Activated T-cell treated with anti-CD3 and anti-CD28 coated beads, Interleukin-2, amount 50 U/mL, for 4 hours (primary cell): ENCODE measurements at regions not wholly inside any gene's neighbourhood (a gene's known extent, or its start where the extent isn't known, plus 50 kb on each side); places are given as distances from the start of the nearest gene placed in this dataset.
"Not testable (repeated sequence)": the region's sequence is repeated elsewhere in the genome, so short reads cannot be mapped to it uniquely, and the experiment has no call there.

Source experiments
- ATAC-seq, 2 donors: fragments of 200-7000 bp; cut with Tn5 transposase; one replicate each; pipeline ENCODE4 v1.10.0; 2021
- DNase-seq: peaks from one replicate; pipeline ENCODE4 v3.0.0-alpha.2; 2020
- H3K27me3 Mint-ChIP-seq: one replicate; pipeline ENCODE4 v1.8.0; 2021; ENCODE audit warnings: low read depth, mixed read lengths
- H3K36me3 Mint-ChIP-seq: one replicate; pipeline ENCODE4 v1.8.0; 2022; ENCODE audit warnings: mixed read lengths; ENCODE audit not compliant: insufficient read depth
- H3K4me1 Mint-ChIP-seq: one replicate; pipeline ENCODE4 v1.8.0; 2021; ENCODE audit warnings: low read depth, mixed read lengths
- H3K4me3 Mint-ChIP-seq: one replicate; pipeline ENCODE4 v1.8.0; 2021; ENCODE audit warnings: mild to moderate bottlenecking, moderate library complexity, mixed read lengths
- H3K9me3 Mint-ChIP-seq: one replicate; pipeline ENCODE4 v1.8.0; 2021; ENCODE audit warnings: mixed read lengths

DNA sequence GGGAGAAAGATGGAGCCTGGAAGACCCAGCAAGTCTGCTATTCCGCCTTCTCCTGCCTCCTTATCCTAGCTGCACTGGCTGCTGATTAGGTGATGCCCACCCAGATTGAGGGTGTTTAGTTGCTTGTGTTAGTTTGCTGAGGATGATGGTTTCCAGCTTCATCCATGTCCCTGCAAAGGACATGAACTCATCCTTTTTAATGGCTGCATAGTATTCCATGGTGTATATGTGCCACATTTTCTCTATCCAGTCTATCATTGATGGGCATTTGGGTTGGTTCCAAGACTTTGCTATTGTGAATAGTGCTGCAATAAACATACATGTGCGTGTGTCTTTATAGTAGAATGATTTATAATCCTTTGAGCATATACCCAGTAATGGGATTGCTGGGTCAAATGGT, 131.7 kb downstream of the KCNA5 start:
- not testable (repeated sequence) for H3K4me3 Mint-ChIP-seq, H3K27me3 Mint-ChIP-seq, H3K9me3 Mint-ChIP-seq, H3K36me3 Mint-ChIP-seq, H3K4me1 Mint-ChIP-seq, DNase-seq, ATAC-seq

DNA sequence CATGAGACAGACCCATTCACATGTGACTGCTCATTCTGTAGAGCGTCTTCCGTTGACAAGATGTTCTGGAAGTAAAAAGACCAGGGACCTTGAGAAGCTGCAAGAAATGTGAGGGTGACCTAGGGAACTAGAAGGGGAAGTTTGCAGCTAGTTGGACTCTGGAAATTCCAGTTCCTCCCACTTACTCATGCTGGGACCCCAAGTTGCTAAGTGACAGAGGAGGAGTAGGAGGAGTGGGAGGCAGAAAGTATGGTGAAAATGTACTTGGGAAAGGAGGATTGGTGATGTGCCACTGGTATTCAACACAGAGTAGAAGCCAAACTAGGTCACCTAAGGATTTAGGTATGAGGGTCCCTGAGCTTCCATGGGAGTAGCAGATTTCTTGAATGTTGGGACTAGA, 132.4 kb downstream of the KCNA5 start:
- DNase-seq (no peak), ATAC-seq (no peak)
- no peaks in the 10 kb centered on the region for H3K4me1 Mint-ChIP-seq
- peaks cover 3% of the 10 kb centered on the region for H3K27me3 Mint-ChIP-seq
- no peak overlapping the region for H3K4me3 Mint-ChIP-seq
- H3K9me3 Mint-ChIP-seq, result peaks cover 6% of the 10 kb centered on the region
- no peaks in the 10 kb centered on the region for H3K36me3 Mint-ChIP-seq

DNA sequence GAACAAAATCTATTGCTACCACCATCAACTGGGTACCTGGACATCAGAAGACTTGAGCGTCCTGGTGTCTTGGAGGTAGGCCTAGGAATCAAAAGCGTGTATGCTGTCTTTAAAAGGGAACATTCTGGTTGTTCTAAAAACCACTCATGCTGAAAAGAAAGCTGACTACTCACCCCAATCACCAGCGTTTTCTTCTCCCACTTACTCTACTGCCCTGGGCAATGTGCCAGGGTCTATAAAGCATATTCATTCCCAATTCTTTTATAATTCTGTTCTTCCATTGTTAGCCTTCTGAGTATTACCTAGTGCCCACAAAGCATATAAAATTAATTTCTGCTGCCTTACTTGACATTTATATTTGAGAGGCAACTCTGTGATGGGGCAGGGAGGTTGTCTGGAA, 133.4 kb downstream of the KCNA5 start:
- Mint-ChIP-seq H3K4me3 (no peak overlapping the region), H3K36me3 (no peaks in the 10 kb centered on the region)

DNA sequence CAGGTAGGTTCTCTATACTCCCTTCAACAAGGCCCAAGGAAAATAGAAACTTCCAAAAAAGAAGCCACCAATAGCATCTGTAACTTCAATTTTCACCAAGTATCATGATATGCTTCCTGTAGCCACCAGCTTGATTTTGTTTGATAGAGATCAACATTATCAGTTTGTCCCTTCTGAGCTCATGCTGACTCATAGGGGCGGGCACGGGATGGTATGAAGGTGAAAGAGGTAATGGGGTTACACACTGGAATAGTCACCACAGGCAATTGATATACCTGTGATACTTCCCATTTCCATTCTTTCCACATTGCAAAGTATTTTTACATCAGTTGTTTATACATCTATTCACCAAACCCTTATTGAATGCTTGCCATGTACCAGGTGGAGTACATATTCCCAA, 134.1 kb downstream of the KCNA5 start:
- Mint-ChIP-seq H3K9me3 (peaks cover 6% of the 10 kb centered on the region), H3K36me3 (no peaks in the 10 kb centered on the region), H3K4me1 (no peaks in the 10 kb centered on the region), H3K4me3 (no peak overlapping the region), H3K27me3 (peaks cover 6% of the 10 kb centered on the region)
- DNase-seq (no peak), ATAC-seq (no peak)

More for the DNA sequence above, 133.4 kb downstream of the KCNA5 start:
- Mint-ChIP-seq H3K4me1 (no peaks in the 10 kb centered on the region), H3K9me3 (peaks cover 6% of the 10 kb centered on the region), H3K27me3 (peaks cover 3% of the 10 kb centered on the region)
- DNase-seq (no peak), ATAC-seq (no peak)

DNA sequence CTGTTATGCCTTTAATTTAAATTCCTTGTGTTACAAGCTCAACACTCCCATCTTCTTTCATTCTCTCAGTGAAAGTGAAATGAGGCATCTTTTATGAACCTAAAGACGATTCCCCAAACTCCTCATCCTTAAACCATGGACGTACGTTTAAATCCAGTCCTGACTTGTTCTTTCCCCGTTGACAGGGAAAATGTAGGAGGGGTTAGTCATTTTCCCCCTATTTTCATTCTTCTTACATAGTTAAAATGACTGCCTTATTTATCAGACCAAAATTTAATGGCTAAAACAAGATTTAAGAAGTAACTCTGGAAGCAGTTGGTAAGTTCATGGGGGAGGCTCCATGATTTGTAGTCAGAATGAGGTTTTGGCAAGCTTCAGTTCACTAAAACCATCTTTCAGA, 134.9 kb downstream of the KCNA5 start:
- peaks cover 6% of the 10 kb centered on the region for H3K9me3 Mint-ChIP-seq
- no peaks in the 10 kb centered on the region for H3K4me1 Mint-ChIP-seq
- H3K36me3 Mint-ChIP-seq, result no peaks in the 10 kb centered on the region
- no peak overlapping the region for H3K4me3 Mint-ChIP-seq
- DNase-seq (no peak), ATAC-seq (no peak)
- peaks cover 6% of the 10 kb centered on the region for H3K27me3 Mint-ChIP-seq

DNA sequence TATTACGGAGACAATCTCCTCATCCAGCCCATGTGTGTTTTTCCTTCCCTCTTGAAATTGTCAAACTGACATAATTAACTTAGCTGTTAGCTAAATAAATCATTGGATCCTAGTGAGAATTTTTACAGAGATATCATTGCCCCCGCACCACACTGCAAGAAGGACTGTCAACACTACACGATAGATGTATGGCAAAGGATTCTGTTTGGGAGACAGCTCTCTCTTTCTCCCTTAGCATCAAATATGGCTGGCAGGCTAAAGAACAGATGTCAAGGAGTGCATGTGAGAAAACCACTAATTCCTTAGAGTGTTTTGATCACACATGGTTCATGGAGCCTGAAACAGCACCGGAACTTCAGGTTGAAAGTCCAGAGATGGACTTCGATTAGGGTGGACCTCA, 136.8 kb downstream of the KCNA5 start:
- no peak for DNase-seq
- peaks cover 3% of the 10 kb centered on the region for H3K9me3 Mint-ChIP-seq
- H3K4me3 Mint-ChIP-seq, result no peak overlapping the region
- H3K36me3 Mint-ChIP-seq, result no peaks in the 10 kb centered on the region
- no peak for ATAC-seq
- H3K27me3 Mint-ChIP-seq, result peaks cover 6% of the 10 kb centered on the region
- H3K4me1 Mint-ChIP-seq, result no peaks in the 10 kb centered on the region

DNA sequence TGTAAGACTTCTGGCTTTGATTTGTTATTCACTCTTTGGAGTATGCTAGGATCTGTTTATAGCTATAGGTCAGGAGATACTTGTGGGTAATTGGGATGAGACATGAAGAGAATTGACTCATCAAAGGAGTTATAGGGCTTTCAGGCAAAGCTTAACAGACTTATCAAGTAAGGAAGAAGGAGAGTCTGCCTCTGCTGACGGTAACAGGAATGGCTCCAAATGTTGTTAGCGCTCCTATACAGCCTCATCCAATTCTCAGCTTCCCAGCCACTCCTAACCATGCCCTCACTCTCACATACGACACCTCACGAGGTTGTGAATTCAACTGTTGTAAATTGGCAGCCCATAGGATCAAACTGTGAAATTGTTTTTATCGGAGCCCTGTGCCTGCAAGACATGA, 140.5 kb downstream of the KCNA5 start:
- Mint-ChIP-seq H3K4me1 (no peaks in the 10 kb centered on the region), H3K36me3 (no peaks in the 10 kb centered on the region), H3K27me3 (peaks cover 7% of the 10 kb centered on the region), H3K4me3 (no peak overlapping the region), H3K9me3 (no peaks in the 10 kb centered on the region)
- ATAC-seq (no peak), DNase-seq (no peak)

DNA sequence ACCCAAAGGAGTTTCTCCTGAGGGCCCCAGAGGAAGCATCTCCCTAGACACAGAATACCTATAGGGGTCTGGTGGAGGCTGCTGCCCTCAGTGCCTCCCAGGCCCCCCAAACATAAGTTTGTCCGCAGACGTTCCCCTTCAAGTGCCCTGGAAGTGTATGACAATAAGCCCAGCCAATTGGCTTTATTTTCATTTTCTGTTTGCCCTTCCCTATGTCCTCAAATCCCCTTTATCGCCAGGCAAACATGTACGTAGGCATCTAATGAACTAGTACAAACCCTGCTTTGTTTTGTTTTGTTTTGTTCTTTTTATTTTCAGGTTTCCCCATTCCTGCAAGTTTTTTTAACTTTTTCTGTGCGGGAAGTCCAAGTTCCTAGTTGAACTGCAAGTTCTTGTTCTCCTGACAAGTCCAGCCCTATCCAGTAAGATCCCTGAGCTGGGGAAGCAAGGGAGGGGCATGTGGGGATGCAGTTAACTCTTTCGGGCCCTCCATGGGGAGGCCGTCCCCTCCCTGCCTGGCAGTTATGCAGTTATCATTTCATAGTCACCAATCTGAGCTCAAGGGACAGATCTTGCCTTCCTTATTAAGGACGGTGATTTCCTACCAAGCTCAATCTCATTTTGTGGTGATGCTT, 141.9 kb downstream of the KCNA5 start:
- H3K27me3 Mint-ChIP-seq, result peaks cover 4% of the 10 kb centered on the region
- no peak overlapping the region for H3K4me3 Mint-ChIP-seq

DNA sequence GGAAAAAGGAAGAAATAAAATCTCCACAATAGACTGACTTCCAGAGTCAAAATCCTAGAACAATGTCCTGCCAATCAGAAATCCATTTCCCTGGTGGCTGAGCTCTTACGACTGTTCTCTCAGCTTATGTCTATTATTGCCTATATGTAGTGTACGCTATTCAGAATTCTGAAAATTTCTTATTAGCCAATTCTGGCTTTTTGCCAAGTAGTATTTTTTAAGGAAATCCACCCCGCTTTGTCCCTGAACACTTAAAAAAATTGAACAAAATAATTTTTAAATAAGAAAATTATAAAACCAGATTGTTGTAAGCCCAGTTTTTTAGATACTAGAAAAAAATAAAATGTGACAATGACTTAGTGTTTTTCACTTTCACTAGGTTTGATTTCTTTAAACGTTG, 143.0 kb downstream of the KCNA5 start:
- no peaks in the 10 kb centered on the region for H3K4me1 Mint-ChIP-seq
- peaks cover 4% of the 10 kb centered on the region for H3K27me3 Mint-ChIP-seq
- DNase-seq, result no peak
- ATAC-seq, result no peak
- no peak overlapping the region for H3K4me3 Mint-ChIP-seq
- H3K9me3 Mint-ChIP-seq, result no peaks in the 10 kb centered on the region
- no peaks in the 10 kb centered on the region for H3K36me3 Mint-ChIP-seq

More for the DNA sequence above, 141.9 kb downstream of the KCNA5 start:
- no peaks in the 10 kb centered on the region for H3K36me3 Mint-ChIP-seq
- DNase-seq, result no peak
- no peak for ATAC-seq
- no peaks in the 10 kb centered on the region for H3K9me3 Mint-ChIP-seq
- H3K4me1 Mint-ChIP-seq, result no peaks in the 10 kb centered on the region

DNA sequence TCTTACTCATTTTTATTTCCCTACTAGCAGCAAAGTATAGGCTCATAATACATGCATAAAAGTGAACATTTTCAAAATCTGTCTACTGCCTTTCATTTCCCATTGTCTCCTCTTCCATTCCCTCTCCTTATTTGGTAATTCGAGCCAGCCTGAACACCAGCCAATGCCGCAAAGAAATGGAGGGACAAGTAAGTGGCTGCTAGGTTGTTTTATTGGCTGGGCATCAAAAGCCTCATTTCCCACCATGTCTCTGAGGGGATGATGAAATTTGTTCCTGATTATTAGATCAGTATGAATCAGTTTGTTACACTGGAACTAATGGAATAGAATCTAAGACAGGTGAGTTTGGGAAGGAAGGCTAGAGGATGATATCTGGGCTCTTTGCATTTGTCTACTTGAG, 143.5 kb downstream of the KCNA5 start:
- H3K9me3 Mint-ChIP-seq, result no peaks in the 10 kb centered on the region
- no peak overlapping the region for H3K4me3 Mint-ChIP-seq
- H3K4me1 Mint-ChIP-seq, result no peaks in the 10 kb centered on the region
- no peak for ATAC-seq
- no peaks in the 10 kb centered on the region for H3K36me3 Mint-ChIP-seq
- no peak for DNase-seq
- peaks cover 4% of the 10 kb centered on the region for H3K27me3 Mint-ChIP-seq

DNA sequence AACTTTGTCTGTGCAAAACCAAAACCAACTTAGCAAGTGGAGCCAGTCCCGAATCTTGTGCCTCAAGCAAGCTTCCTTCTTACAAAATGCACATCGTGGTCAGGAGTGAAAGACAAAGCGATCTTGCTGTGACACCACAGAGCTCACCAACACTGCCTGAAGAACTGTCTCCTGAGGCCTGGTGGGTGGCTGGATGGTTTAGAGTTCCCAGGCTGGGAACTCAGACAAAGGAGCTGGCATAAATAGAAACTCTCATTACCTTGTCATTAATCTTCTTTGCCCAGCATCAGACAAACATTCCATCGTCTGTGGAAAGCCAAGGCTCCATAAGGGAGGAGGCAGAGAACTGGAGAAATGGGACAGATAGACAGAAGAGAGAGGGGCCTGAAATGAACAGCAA, 144.8 kb downstream of the KCNA5 start:
- DNase-seq (no peak), ATAC-seq (no peak)
- H3K9me3 Mint-ChIP-seq, result no peaks in the 10 kb centered on the region
- H3K4me3 Mint-ChIP-seq, result no peak overlapping the region
- no peaks in the 10 kb centered on the region for H3K36me3 Mint-ChIP-seq
- peaks cover 2% of the 10 kb centered on the region for H3K27me3 Mint-ChIP-seq
- no peaks in the 10 kb centered on the region for H3K4me1 Mint-ChIP-seq

DNA sequence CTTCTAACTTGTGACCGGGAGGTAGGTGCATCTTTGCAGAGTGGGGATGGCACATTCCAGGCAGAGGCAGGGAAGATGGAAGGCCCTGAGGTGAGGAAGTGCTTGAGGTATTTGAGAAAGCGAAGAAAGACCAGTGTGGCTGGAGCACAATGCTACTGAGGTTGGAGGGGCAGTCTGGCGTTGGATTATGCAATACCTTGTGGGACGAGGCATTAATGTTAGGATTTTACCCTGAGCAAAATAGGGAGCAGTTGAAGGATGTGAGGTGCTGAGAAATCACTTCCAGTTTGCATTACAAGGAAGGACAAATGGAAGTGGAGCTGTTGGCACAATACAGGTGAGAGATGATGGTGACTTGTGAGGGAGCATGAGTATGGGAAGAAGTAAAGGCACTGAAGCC, 145.5 kb downstream of the KCNA5 start:
- no peak for ATAC-seq

DNA sequence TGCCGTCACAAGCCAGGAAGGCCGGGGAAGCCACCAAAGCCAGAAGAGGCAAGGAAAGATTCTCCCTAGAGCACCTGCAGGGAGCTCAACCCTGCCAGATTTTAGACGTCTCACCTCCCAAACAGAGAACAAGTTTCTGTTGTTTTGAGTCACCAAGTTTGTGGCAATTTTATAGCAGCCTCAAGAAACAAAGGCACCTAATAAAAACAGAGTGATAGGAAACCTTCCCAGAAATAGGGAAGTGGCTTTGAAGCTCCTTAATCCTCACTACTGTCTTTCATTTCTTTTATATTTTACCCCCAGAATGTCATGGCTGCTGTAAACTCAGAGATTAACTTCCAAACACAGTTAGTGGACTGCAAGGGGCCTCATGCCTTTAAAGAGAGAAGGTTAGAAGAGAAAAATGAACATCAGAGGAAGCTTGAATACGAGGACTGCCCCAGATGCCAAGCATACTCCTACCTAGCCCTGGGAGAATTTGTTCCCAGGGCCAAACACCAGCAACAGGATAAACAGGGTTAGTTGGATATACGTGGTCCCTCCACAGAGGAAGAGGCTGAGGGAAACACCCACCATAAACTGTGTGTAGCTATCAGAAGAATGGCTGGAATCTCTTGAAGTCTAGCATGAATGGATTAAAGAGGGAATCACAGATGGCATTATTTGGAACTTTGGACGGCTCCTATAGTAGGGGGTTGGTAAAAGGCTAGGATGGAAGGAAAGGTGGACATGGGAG, 148.3 kb downstream of the KCNA5 start:
- Mint-ChIP-seq H3K4me3 (no peak overlapping the region), H3K36me3 (no peaks in the 10 kb centered on the region), H3K4me1 (no peaks in the 10 kb centered on the region), H3K27me3 (peaks cover 2% of the 10 kb centered on the region), H3K9me3 (no peaks in the 10 kb centered on the region)
- ATAC-seq, result no peak
- DNase-seq, result no peak

More for the DNA sequence above, 145.5 kb downstream of the KCNA5 start:
- Mint-ChIP-seq H3K4me1 (no peaks in the 10 kb centered on the region), H3K27me3 (peaks cover 2% of the 10 kb centered on the region), H3K36me3 (no peaks in the 10 kb centered on the region), H3K9me3 (no peaks in the 10 kb centered on the region), H3K4me3 (no peak overlapping the region)
- DNase-seq, result no peak

DNA sequence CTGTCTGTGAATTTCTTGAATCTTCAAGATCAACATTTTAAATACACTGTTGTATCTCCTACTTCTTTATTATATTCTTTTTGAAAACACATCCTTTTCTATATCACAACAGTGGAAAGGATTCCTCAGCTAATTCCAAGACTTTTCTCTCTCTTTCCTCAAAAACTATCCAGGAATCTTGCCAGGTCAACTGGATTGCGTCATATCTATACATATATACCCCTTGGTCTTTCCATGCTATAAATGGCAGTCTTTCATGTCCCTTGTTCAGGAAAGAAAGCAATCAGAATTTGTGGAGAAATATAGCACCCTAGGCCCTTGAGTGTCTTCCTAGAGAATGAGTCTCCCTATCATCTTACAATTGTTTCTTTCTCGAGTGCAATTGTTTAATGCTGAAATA, 149.0 kb downstream of the KCNA5 start:
- Mint-ChIP-seq H3K4me3 (no peak overlapping the region), H3K36me3 (no peaks in the 10 kb centered on the region), H3K9me3 (no peaks in the 10 kb centered on the region), H3K4me1 (no peaks in the 10 kb centered on the region), H3K27me3 (no peaks in the 10 kb centered on the region)
- DNase-seq, result no peak
- no peak for ATAC-seq

DNA sequence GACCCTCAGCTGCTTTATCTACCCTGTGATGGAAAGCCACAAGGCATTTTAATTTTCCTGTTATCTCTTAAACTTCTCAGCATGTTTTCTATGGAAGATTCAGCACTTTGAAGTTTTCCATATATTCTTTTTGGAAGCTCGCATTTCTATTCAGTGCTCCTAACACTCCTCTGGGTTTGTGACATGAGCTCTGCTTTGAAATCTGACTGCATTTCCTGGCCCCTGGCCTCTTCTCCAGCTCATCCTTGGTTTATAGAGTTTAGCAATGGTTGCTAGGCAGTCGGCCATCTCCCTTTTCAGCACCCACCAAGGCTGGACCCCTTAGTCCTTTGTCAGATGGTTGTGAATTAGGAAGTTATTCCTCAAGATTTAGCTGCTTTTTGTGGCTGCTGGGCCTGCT, 150.6 kb downstream of the KCNA5 start:
- H3K9me3 Mint-ChIP-seq, result no peaks in the 10 kb centered on the region
- H3K4me3 Mint-ChIP-seq, result no peak overlapping the region
- H3K4me1 Mint-ChIP-seq, result no peaks in the 10 kb centered on the region
- no peaks in the 10 kb centered on the region for H3K36me3 Mint-ChIP-seq
- DNase-seq (no peak), ATAC-seq (no peak)
- H3K27me3 Mint-ChIP-seq, result peaks cover 4% of the 10 kb centered on the region
